GM12878 (cell line): ENCODE measurements at regions not wholly inside any gene's neighbourhood (a gene's known extent, or its start where the extent isn't known, plus 50 kb on each side); places are given as distances from the start of the nearest gene placed in this dataset.
A peak's percentile ranks its signal among the peaks of the same experiment; 100 is the strongest.

Experiments used
- ATAC-seq: fragments of 200-7000 bp; cut with Tn5 transposase; 3 replicates; pipeline ENCODE4 v1.9.1; 2020; ENCODE audit warnings: mild to moderate bottlenecking, moderate library complexity
- BruUV-seq: library from RNA; stranded (reverse); fragments of 400-500 nt; replicated peaks from 2 replicates; lab custom pipeline; 2021; lab: Mats Ljungman, UMichigan
- CTCF ChIA-PET: fragments of 300-600 bp; sonication (Branson Sonifier 250); formaldehyde crosslinking; extraction: SDS; loops from one replicate; lab custom pipeline; 2021; ENCODE audit warnings: inconsistent platforms; lab: Yijun Ruan, JAX
- POLR2A ChIA-PET: fragments of 350-600 bp; formaldehyde crosslinking; extraction: SDS; loops from one replicate; lab custom pipeline; 2021; ENCODE audit warnings: inconsistent platforms; lab: Charles Lee
- RAD21 ChIA-PET: fragments of 300-600 bp; sonication (Branson Sonifier 250); formaldehyde crosslinking; loops from one replicate; lab custom pipeline; 2023; ENCODE audit warnings: antibody characterized with exemption; ENCODE audit not compliant: unreplicated experiment; lab: Charles Lee
- SMC1A ChIA-PET: fragments of 300-600 bp; sonication (Branson Sonifier 250); formaldehyde crosslinking; loops from one replicate; lab custom pipeline; 2023; ENCODE audit not compliant: unreplicated experiment, uncharacterized antibody; lab: Charles Lee
- DNase-seq: peaks from one replicate; pipeline ENCODE4 v3.0.0-alpha.2; 2011; ENCODE audit warnings: low read depth, low spot score
- FAIRE-seq: peaks from 3 replicates; lab custom pipeline; 2011; peaks lifted over from hg19 to GRCh38; lab: Jason Lieb, UNC
- H2AFZ ChIP-seq: 2 replicates; pipeline ENCODE4 v1.6.0; 2011; ENCODE audit warnings: low read depth, low read length, control low read depth; ENCODE audit not compliant: control insufficient read depth
- H3K27ac ChIP-seq: 2 replicates; pipeline ENCODE4 v1.5.1; 2011; ENCODE audit warnings: control low read depth; ENCODE audit not compliant: control insufficient read depth, insufficient read depth
- H3K27me3 ChIP-seq, 2 experiments: replicated peaks in 1 of 2; 2 replicates each; pipeline versions ENCODE4 v1.6.0 to v1.6.1; 2011; ENCODE audit warnings: low read length in 1 of 2; ENCODE audit not compliant: control insufficient read depth in 2 of 2, insufficient read depth in 2 of 2
- H3K36me3 ChIP-seq, 2 experiments: 2 replicates each; pipeline ENCODE4 v1.5.1; 2011; ENCODE audit warnings: low read length in 1 of 2; ENCODE audit not compliant: control insufficient read depth in 2 of 2, insufficient read depth in 2 of 2
- H3K4me1 ChIP-seq: 2 replicates; pipeline ENCODE4 v1.6.1; 2011; ENCODE audit warnings: mild to moderate bottlenecking, low read length, moderate library complexity, mixed read lengths; ENCODE audit not compliant: control insufficient read depth, insufficient read depth
- H3K4me2 ChIP-seq: 2 replicates; pipeline ENCODE4 v1.6.0; 2011; ENCODE audit warnings: control low read depth; ENCODE audit not compliant: control insufficient read depth, insufficient read depth
- H3K4me3 ChIP-seq: fragments of 200-600 bp; sonication (generic); 2 replicates; pipeline ENCODE4 v1.5.1; 2016
- H3K79me2 ChIP-seq: 2 replicates; pipeline ENCODE4 v1.6.0; 2011; ENCODE audit warnings: low read length; ENCODE audit not compliant: control insufficient read depth, insufficient read depth
- H3K9ac ChIP-seq: 2 replicates; pipeline ENCODE4 v1.8.0; 2011; ENCODE audit warnings: low read length, control low read depth, mixed read lengths; ENCODE audit not compliant: control insufficient read depth, insufficient read depth
- H3K9me3 ChIP-seq: replicated peaks from 3 replicates; pipeline ENCODE4 v1.5.1; 2011; ENCODE audit warnings: mild to moderate bottlenecking, low read length; ENCODE audit not compliant: control insufficient read depth, insufficient read depth
- H4K20me1 ChIP-seq: 2 replicates; pipeline ENCODE4 v1.6.0; 2011; ENCODE audit not compliant: control insufficient read depth, insufficient read depth
- BCL11A ChIP-seq: IDR thresholded peaks from 2 replicates; pipeline ENCODE4 v1.6.1; 2011; ENCODE audit warnings: low read depth, low read length
- CBX5 ChIP-seq: sonication (generic); IDR thresholded peaks from 2 replicates; pipeline ENCODE4 v1.6.1; 2016; ENCODE audit warnings: low read depth, moderate library complexity, mild to moderate bottlenecking, inconsistent platforms
- DPF2 ChIP-seq: fragments of 450-650 bp; IDR thresholded peaks from 2 replicates; pipeline ENCODE4 v1.6.1; 2017; ENCODE audit warnings: mild to moderate bottlenecking
- ELK1 ChIP-seq: IDR thresholded peaks from 2 replicates; pipeline ENCODE4 v1.6.1; 2012; ENCODE audit warnings: low read depth, low read length, improper control_type of control experiment
- HDGF ChIP-seq: fragments of 450-650 bp; IDR thresholded peaks from 2 replicates; pipeline ENCODE4 v1.6.1; 2016; ENCODE audit warnings: antibody characterized with exemption
- IRF4 ChIP-seq: IDR thresholded peaks from 2 replicates; pipeline ENCODE4 v1.6.1; 2011; ENCODE audit warnings: low read depth, low read length
- NBN ChIP-seq: fragments of 450-650 bp; IDR thresholded peaks from 2 replicates; pipeline ENCODE4 v1.6.1; 2016
- NFXL1 ChIP-seq: fragments of 450-650 bp; IDR thresholded peaks from 2 replicates; pipeline ENCODE4 v1.6.1; 2017; ENCODE audit warnings: antibody characterized with exemption, mild to moderate bottlenecking, borderline replicate concordance
- NR2C2 ChIP-seq: IDR thresholded peaks from 2 replicates; pipeline ENCODE4 v1.6.1; 2011; ENCODE audit warnings: borderline replicate concordance, low read depth; ENCODE audit not compliant: control insufficient read depth, insufficient read length
- NR2F1 ChIP-seq: fragments of 450-650 bp; conservative IDR thresholded peaks from 2 replicates; pipeline ENCODE4 v1.6.1; 2017; ENCODE audit warnings: mild to moderate bottlenecking
- NRF1 ChIP-seq: conservative IDR thresholded peaks from 2 replicates; pipeline ENCODE4 v1.6.1; 2011; ENCODE audit warnings: mild to moderate bottlenecking, low read depth, low read length, improper control_type of control experiment
- RAD51 ChIP-seq: fragments of 450-650 bp; IDR thresholded peaks from 2 replicates; pipeline ENCODE4 v1.6.1; 2016; ENCODE audit warnings: moderate library complexity, mild to moderate bottlenecking, inconsistent platforms
- RUNX3 ChIP-seq: IDR thresholded peaks from 2 replicates; pipeline ENCODE4 v1.6.1; 2012; ENCODE audit warnings: low read length, inconsistent platforms
- TBL1XR1 ChIP-seq: IDR thresholded peaks from 2 replicates; pipeline ENCODE4 v1.6.1; 2012; ENCODE audit warnings: low read depth, low read length, improper control_type of control experiment
- WGBS: methylation state at CpG from one replicate; pipeline ENCODE4 v1.1.6; 2016; ENCODE audit warnings: low lambda C conversion rate; ENCODE audit not compliant: insufficient replicate concordance, insufficient coverage; ENCODE audit errors: missing lambda C conversion rate; 5-methylcytosine and 5-hydroxymethylcytosine counted together
- in situ Hi-C: fragments of 300-500 bp; cut with MboI; formaldehyde crosslinking; loops from 9 replicates; pipeline ENCODE4 v1.14.3; 2018; ENCODE audit warnings: mixed read lengths
- intact Hi-C: fragments of 100-400 bp; cut with micrococcal nuclease; formaldehyde crosslinking; loops from one replicate; pipeline ENCODE4 v1.14.2; 2022; ENCODE audit not compliant: unreplicated experiment
- TF ChIP-seq, protein P1 (sequence below): IDR thresholded peaks from 2 replicates; pipeline ENCODE4 v1.6.1; 2011; ENCODE audit warnings: borderline replicate concordance, low read depth, mild to moderate bottlenecking, moderate library complexity, mixed read lengths, low read length; ENCODE audit not compliant: insufficient read depth; ENCODE audit errors: extremely low read length
- TF ChIP-seq, protein P2 (sequence below): IDR thresholded peaks from 2 replicates; pipeline ENCODE4 v1.6.1; 2012; ENCODE audit warnings: low read depth, low read length, improper control_type of control experiment

GRCh38 chr6:166806217-166806838 is 150.0 kb downstream of the RNASET2 start:
- H3K4me2 ChIP-seq, result no peak overlapping the region
- H3K27ac ChIP-seq, result no peak overlapping the region
- POLR2A ChIA-PET, result no interaction called here
- TF ChIP-seq CBX5, result peak; percentile 94
- TF ChIP-seq, protein P1, sequence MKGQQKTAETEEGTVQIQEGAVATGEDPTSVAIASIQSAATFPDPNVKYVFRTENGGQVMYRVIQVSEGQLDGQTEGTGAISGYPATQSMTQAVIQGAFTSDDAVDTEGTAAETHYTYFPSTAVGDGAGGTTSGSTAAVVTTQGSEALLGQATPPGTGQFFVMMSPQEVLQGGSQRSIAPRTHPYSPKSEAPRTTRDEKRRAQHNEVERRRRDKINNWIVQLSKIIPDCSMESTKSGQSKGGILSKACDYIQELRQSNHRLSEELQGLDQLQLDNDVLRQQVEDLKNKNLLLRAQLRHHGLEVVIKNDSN, result no peak
- no peaks in the 10 kb centered on the region for H3K4me1 ChIP-seq
- ATAC-seq (no peak), DNase-seq (no peak), FAIRE-seq (peak; percentile 41)
- intact Hi-C loops, result no loop called here
- in situ Hi-C loops, result no loop called here
- no peak overlapping the region for H3K4me3 ChIP-seq
- BruUV-seq, result no TSS peak
- no peaks in the 10 kb centered on the region for H3K27me3 ChIP-seq
- H3K9ac ChIP-seq, result no peak overlapping the region
- no peaks in the 10 kb centered on the region for H3K79me2 ChIP-seq
- no peaks in the 10 kb centered on the region for H3K36me3 ChIP-seq
- H2AFZ ChIP-seq, result no peak overlapping the region
- CTCF ChIA-PET, result no interaction called here
- 0% methylated on average over 1 of the region's 1 CpG for WGBS
- no peaks in the 10 kb centered on the region for H4K20me1 ChIP-seq
- SMC1A ChIA-PET, result no interaction called here
- peaks cover 4% of the 10 kb centered on the region; the same call in 2 of the 3 replicates for H3K9me3 ChIP-seq
- RAD21 ChIA-PET, result no interaction called here

DNA sequence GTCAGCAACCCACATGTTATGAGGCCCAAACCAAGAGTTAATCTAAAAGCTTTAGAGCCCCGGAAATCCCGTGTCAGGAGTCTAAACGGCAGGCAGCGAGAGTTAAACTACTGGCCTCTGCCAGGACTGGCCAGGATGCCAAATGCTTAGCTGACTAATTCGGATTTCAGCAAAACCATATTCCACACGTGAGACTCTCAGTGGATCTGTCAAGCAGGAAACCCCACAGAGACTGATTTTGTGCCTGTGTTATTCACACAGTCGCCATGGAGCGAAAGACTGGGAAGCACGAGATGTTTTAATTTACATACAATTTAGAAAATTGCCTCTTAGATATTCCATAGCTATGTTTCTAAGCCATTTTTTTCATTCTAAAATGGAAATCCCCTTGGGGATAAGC is 152.9 kb downstream of the RNASET2 start:
- no TSS peak for BruUV-seq
- TF ChIP-seq TBL1XR1 (no peak), IRF4 (no peak), NR2F1 (no peak), NR2C2 (no peak), HDGF (no peak), NFXL1 (no peak), BCL11A (no peak), RUNX3 (no peak), ELK1 (no peak), NBN (no peak), RAD51 (no peak), DPF2 (no peak), NRF1 (no peak)
- TF ChIP-seq, protein P2, sequence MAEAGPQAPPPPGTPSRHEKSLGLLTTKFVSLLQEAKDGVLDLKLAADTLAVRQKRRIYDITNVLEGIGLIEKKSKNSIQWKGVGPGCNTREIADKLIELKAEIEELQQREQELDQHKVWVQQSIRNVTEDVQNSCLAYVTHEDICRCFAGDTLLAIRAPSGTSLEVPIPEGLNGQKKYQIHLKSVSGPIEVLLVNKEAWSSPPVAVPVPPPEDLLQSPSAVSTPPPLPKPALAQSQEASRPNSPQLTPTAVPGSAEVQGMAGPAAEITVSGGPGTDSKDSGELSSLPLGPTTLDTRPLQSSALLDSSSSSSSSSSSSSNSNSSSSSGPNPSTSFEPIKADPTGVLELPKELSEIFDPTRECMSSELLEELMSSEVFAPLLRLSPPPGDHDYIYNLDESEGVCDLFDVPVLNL, result no peak
- Histone ChIP-seq H3K79me2 (no peaks in the 10 kb centered on the region), H3K27ac (no peak overlapping the region), H3K36me3 (no peaks in the 10 kb centered on the region), H3K4me3 (no peak overlapping the region), H3K4me2 (no peak overlapping the region), H3K9me3 (peaks cover 4% of the 10 kb centered on the region; the same call in 2 of the 3 replicates), H4K20me1 (no peaks in the 10 kb centered on the region), H2AFZ (no peak overlapping the region), H3K27me3 (no peaks in the 10 kb centered on the region), H3K4me1 (no peaks in the 10 kb centered on the region), H3K9ac (no peak overlapping the region)
- POLR2A ChIA-PET, result no interaction called here
- in situ Hi-C loops (no loop called here), intact Hi-C loops (no loop called here)
- ATAC-seq (no peak), DNase-seq (no peak), FAIRE-seq (no peak)
- 62% methylated on average over 9 of the region's 9 CpGs for WGBS
- SMC1A ChIA-PET, result interaction anchor here (0.7 to 1.4 kb wide), 2 partner anchors 42 to 186 kb away, joined by 3 read pairs; no protein-coding TSS in a partner anchor
- RAD21 ChIA-PET, result no interaction called here
- CTCF ChIA-PET, result interaction anchor here (0.7 kb wide), 1 partner anchor 134 kb away, joined by 3 read pairs; no protein-coding TSS in a partner anchor
